ENCODE measurements at regions not wholly inside any gene's neighbourhood (a gene's known extent, or its start where the extent isn't known, plus 50 kb on each side); places are given as distances from the start of the nearest gene placed in this dataset.

DNA sequence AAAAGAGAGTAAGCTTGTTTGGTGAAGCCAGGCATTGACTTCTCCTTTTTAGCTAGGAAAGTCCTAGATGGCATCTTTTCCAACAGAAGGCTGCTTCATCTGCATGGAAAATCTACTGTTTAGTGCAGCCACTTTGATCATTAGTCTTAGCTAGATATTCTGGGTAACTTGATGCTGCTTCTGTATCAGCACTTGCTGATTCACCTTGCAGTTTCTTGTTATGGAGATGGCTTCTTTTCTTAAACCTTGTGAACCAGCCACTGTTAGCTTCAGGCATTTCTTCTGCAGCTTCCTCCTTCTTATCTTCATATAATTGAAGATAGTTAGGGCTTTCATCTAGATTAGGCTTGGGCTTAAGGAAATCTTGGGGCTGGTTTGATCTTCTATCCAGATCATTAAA, 639.7 kb downstream of the TDRD15 start:
- no peaks in the 10 kb centered on the region for H3K9me3 ChIP-seq
- no peak overlapping the region for H3K4me3 ChIP-seq
- intact Hi-C loops (cut with DNase I; ENCODE audit: low total_unique reads): no loop called here
- H3K4me1 ChIP-seq: no peaks in the 10 kb centered on the region
- H3K27me3 ChIP-seq: no peaks in the 10 kb centered on the region
- TF ChIP-seq, protein P1, sequence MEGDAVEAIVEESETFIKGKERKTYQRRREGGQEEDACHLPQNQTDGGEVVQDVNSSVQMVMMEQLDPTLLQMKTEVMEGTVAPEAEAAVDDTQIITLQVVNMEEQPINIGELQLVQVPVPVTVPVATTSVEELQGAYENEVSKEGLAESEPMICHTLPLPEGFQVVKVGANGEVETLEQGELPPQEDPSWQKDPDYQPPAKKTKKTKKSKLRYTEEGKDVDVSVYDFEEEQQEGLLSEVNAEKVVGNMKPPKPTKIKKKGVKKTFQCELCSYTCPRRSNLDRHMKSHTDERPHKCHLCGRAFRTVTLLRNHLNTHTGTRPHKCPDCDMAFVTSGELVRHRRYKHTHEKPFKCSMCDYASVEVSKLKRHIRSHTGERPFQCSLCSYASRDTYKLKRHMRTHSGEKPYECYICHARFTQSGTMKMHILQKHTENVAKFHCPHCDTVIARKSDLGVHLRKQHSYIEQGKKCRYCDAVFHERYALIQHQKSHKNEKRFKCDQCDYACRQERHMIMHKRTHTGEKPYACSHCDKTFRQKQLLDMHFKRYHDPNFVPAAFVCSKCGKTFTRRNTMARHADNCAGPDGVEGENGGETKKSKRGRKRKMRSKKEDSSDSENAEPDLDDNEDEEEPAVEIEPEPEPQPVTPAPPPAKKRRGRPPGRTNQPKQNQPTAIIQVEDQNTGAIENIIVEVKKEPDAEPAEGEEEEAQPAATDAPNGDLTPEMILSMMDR (IDR thresholded peaks at IDR 0.05): no peak
- H3K27ac ChIP-seq: no peak overlapping the region
- H3K36me3 ChIP-seq: no peaks in the 10 kb centered on the region
- DNase-seq: no peak

DNA sequence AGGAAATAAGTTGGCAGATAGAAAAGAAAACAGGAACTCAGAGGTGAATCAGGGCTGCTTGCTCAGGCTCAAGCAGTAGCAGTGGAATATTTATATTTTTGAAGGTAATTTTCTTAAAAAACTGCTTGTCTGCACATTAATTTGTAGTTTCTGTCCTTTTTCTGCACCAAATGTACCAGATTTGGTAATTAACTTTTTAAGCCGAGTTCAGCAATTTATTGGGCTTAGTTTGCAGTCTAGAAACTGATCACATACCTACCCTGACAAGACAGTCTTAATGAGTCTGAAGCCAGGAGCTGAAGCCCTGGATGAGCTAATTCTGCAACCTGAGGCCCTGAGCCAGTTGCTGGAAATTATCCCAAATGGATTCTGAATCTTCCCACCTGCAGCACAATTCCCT, 647.0 kb downstream of the TDRD15 start:
- no peaks in the 10 kb centered on the region for H3K9me3 ChIP-seq
- no peaks in the 10 kb centered on the region for H3K27me3 ChIP-seq
- intact Hi-C loops (cut with DNase I; ENCODE audit: low total_unique reads): no loop called here
- no peak overlapping the region for H3K4me3 ChIP-seq
- TF ChIP-seq, protein P1 (IDR thresholded peaks at IDR 0.05): no peak
- no peaks in the 10 kb centered on the region for H3K36me3 ChIP-seq
- H3K27ac ChIP-seq: no peak overlapping the region
- DNase-seq: no peak
- peaks cover 0 to 21% (median 4%) of the 10 kb centered on the region in 4 donors for H3K4me1 ChIP-seq

DNA sequence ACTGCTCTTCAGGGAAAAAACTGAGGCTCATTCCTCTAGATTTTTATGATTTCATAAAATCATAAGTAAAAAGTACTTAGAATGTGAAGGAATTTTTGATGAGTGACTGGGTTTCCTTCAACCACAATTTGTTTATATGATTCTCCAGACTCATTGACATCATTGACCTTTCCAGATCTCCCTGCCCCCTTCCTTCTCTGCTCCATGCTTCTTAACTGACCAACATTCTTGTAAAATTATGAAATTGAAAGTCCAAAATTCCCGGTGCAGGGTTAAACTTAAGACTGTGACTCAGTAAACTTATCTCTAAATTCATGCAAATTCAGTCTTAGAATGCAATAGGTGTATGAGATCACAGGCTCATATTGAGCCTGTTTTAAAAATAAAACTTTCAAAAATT, 648.9 kb downstream of the TDRD15 start:
- TF ChIP-seq, protein P1 (IDR thresholded peaks at IDR 0.05): no peak
- no peak for DNase-seq
- Histone ChIP-seq H3K27me3 (no peaks in the 10 kb centered on the region), H3K27ac (no peak overlapping the region), H3K4me3 (no peak overlapping the region), H3K36me3 (no peaks in the 10 kb centered on the region), H3K4me1 (peaks cover 0 to 21% (median 4%) of the 10 kb centered on the region in 4 donors), H3K9me3 (no peaks in the 10 kb centered on the region)
- intact Hi-C loops (cut with DNase I; ENCODE audit: low total_unique reads): no loop called here

DNA sequence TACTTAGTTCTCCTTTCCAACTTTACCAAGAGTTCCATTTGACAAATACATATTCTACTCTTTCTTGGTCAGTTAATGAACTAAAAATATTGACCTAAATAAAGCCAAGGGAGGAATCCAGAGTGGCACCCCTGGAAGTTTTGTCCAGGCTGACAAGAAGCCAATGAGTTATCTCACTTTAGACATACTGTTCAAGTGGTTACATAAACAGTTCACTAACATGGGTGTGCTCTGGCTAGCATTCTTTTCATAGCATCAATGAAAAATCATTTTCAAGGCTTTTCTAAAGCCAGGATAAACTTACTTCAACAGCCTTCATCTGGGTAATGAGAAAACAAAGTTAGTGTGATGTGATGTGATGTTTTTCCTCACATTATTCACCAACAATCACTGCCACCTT, 649.4 kb downstream of the TDRD15 start:
- peaks cover 0 to 21% (median 4%) of the 10 kb centered on the region in 4 donors for H3K4me1 ChIP-seq
- no peak overlapping the region for H3K4me3 ChIP-seq
- H3K9me3 ChIP-seq: no peaks in the 10 kb centered on the region
- no peaks in the 10 kb centered on the region for H3K27me3 ChIP-seq
- DNase-seq: no peak
- no peaks in the 10 kb centered on the region for H3K36me3 ChIP-seq
- intact Hi-C loops (cut with DNase I; ENCODE audit: low total_unique reads): no loop called here
- TF ChIP-seq, protein P1 (IDR thresholded peaks at IDR 0.05): no peak
- H3K27ac ChIP-seq: no peak overlapping the region

DNA sequence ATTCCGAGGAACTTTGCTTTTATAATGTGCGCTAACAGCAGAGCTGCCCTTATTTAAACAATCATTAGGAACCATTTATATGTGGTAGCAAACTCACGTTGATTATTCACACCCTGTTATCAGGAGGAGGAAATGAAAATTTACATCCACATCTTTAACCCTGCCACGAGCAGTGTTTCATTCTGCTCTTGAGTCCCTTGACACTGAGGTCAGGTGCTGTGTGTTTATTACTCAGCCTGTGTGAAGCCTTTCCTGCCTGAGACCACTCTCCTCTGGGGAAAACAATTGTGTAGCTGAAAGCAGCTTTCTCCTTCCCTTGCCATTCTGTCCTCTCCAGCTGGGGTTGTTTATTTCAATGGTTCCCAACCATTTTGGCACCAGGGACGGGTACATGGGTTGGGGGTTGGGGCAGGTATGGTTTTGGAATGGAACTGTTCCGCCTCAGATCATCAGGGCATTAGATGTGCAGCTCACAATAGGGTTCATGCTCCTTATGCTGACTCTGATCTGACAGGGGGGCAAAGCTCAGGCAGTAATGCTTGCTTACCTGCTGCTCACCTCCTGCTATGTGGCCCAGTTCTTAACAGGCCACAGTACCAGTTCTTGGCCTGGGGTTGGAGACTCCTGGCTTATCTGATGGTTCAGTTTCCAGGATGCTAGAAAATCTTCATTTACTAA, 651.1 kb downstream of the TDRD15 start:
- Histone ChIP-seq H3K4me3 (no peak overlapping the region), H3K4me1 (peaks cover 0 to 21% (median 4%) of the 10 kb centered on the region in 4 donors), H3K36me3 (no peaks in the 10 kb centered on the region), H3K27me3 (no peaks in the 10 kb centered on the region), H3K27ac (no peak overlapping the region), H3K9me3 (no peaks in the 10 kb centered on the region)
- no peak for DNase-seq
- intact Hi-C loops (cut with DNase I; ENCODE audit: low total_unique reads): no loop called here
- TF ChIP-seq, protein P1 (IDR thresholded peaks at IDR 0.05): no peak
